Neural crest cell (in vitro differentiated cells): ENCODE measurements at regions not wholly inside any gene's neighbourhood (a gene's known extent, or its start where the extent isn't known, plus 50 kb on each side); places are given as distances from the start of the nearest gene placed in this dataset.
"Not testable (repeated sequence)": the region's sequence is repeated elsewhere in the genome, so short reads cannot be mapped to it uniquely, and the experiment has no call there.

Source experiments
- DNase-seq: peaks from one replicate; pipeline ENCODE4 v3.0.0; 2021; ENCODE audit warnings: low read depth, mixed read lengths, low spot score
- H3K27ac Mint-ChIP-seq: one replicate; pipeline ENCODE4 v1.8.0; 2021; ENCODE audit warnings: mild to moderate bottlenecking, mixed read lengths; ENCODE audit not compliant: unreplicated experiment
- H3K27me3 Mint-ChIP-seq: 2 replicates; pipeline ENCODE4 v1.8.0; 2021; ENCODE audit warnings: low read depth, mild to moderate bottlenecking, mixed read lengths
- H3K36me3 Mint-ChIP-seq: 2 replicates; pipeline ENCODE4 v1.8.0; 2021; ENCODE audit warnings: low read depth, mild to moderate bottlenecking, mixed read lengths
- H3K4me1 Mint-ChIP-seq: 2 replicates; pipeline ENCODE4 v1.8.0; 2021; ENCODE audit warnings: mixed read lengths
- H3K4me3 Mint-ChIP-seq: one replicate; pipeline ENCODE4 v1.8.0; 2021; ENCODE audit warnings: mild to moderate bottlenecking, mixed read lengths
- H3K9me3 Mint-ChIP-seq: 2 replicates; pipeline ENCODE4 v1.8.0; 2021; ENCODE audit warnings: mixed read lengths
- TF ChIP-seq, protein P1 (sequence below): fragments of 200-600 bp; sonication (generic); conservative IDR thresholded peaks from 2 replicates; pipeline ENCODE4 v1.5.0; 2021; ENCODE audit warnings: antibody characterized with exemption, mild to moderate bottlenecking

DNA sequence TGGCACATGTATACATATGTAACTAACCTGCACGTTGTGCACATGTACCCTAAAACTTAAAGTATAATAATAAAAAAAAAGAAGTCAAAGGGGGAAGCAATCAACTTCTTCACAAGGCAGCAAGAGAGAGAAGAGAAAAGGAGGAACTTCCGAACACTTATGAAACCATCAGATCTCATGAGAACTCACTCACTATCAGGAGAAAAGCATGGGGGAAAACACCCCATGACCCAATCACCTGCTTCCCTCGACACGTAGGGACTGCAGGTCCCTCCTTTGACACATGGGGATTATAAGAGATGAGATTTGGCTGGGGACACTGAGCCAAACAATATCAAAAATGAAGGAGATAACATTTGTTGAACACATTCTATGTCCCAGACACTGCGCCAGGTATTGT lies 94.8 kb upstream of the PHACTR1 start:
- H3K27me3 Mint-ChIP-seq: no peaks in the 10 kb centered on the region
- no peaks in the 10 kb centered on the region for H3K9me3 Mint-ChIP-seq
- TF ChIP-seq, protein P1, sequence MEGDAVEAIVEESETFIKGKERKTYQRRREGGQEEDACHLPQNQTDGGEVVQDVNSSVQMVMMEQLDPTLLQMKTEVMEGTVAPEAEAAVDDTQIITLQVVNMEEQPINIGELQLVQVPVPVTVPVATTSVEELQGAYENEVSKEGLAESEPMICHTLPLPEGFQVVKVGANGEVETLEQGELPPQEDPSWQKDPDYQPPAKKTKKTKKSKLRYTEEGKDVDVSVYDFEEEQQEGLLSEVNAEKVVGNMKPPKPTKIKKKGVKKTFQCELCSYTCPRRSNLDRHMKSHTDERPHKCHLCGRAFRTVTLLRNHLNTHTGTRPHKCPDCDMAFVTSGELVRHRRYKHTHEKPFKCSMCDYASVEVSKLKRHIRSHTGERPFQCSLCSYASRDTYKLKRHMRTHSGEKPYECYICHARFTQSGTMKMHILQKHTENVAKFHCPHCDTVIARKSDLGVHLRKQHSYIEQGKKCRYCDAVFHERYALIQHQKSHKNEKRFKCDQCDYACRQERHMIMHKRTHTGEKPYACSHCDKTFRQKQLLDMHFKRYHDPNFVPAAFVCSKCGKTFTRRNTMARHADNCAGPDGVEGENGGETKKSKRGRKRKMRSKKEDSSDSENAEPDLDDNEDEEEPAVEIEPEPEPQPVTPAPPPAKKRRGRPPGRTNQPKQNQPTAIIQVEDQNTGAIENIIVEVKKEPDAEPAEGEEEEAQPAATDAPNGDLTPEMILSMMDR: no peak
- no peaks in the 10 kb centered on the region for H3K4me1 Mint-ChIP-seq
- H3K4me3 Mint-ChIP-seq: no peak overlapping the region
- H3K27ac Mint-ChIP-seq: no peak overlapping the region
- no peak for DNase-seq
- H3K36me3 Mint-ChIP-seq: no peaks in the 10 kb centered on the region

- H3K4me1 Mint-ChIP-seq: no peaks in the 10 kb centered on the region
- H3K9me3 Mint-ChIP-seq: no peaks in the 10 kb centered on the region
- no peaks in the 10 kb centered on the region for H3K36me3 Mint-ChIP-seq
- H3K27ac Mint-ChIP-seq: no peak overlapping the region
- H3K4me3 Mint-ChIP-seq: no peak overlapping the region
- DNase-seq: no peak
- TF ChIP-seq, protein P1: no peak
- no peaks in the 10 kb centered on the region for H3K27me3 Mint-ChIP-seq
These were observed 94.0 kb upstream of the PHACTR1 start for GRCh38 chr6:12622566-12622965.

DNA sequence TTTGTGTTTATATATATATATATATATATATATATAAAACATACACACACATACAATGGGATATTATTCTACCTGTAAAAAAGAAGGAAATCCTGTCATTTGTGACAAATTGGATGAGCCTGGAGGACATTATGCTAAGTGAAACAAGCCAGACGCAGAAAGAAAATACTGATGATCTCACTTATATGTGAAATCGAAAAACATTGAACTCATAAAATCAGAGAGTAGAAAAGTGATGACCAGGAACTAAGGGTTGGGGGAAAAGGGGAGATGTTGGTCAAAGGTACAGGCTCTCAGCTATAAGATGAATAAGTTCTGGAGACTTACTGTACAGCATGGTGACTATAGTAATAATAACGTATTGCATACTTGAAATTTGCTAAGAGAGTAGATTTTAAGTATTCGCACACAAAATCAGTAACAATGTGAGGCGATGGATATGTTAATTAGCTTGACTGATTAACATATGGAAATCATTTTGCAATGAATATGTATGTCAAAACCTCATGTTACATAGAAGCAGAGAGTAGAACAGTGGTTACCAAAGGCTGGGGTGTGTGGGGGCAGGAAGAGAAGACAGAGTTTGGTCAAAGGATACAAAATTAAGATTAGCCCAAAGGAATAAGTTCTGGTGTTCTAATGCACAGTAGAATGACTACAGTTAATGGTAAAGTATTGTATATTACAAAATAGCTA lies 92.3 kb upstream of the PHACTR1 start:
- no peak overlapping the region for H3K4me3 Mint-ChIP-seq
- H3K36me3 Mint-ChIP-seq: no peaks in the 10 kb centered on the region
- H3K27me3 Mint-ChIP-seq: no peaks in the 10 kb centered on the region
- DNase-seq: no peak
- H3K4me1 Mint-ChIP-seq: no peaks in the 10 kb centered on the region
- H3K9me3 Mint-ChIP-seq: no peaks in the 10 kb centered on the region
- TF ChIP-seq, protein P1: no peak
- no peak overlapping the region for H3K27ac Mint-ChIP-seq

- Mint-ChIP-seq H3K27me3 (no peaks in the 10 kb centered on the region), H3K4me1 (no peaks in the 10 kb centered on the region), H3K9me3 (no peaks in the 10 kb centered on the region), H3K36me3 (no peaks in the 10 kb centered on the region), H3K27ac (no peak overlapping the region), H3K4me3 (no peak overlapping the region)
- no peak for DNase-seq
- TF ChIP-seq, protein P1: no peak
These were observed 89.5 kb upstream of the PHACTR1 start for GRCh38 chr6:12627053-12627452.

DNA sequence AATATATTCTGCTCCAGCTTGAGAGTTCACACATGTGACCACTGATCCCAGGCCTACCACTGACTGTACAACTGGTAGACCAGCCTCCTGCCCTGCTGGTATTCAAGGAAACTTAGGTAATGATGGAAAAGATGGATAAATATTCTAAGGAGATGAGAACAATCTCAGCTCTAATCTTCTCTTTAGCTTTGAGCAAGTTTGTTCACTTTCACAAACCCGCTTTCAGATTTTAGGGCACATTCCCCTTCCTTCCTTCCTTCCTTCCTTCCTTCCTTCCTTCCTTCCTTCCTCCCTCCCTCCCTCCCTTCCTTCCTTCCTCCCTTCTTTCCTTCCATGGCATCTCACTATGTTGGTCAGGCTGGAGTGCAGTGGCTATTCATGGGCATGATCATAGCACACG lies 88.2 kb upstream of the PHACTR1 start:
- TF ChIP-seq, protein P1: no peak
- DNase-seq: no peak
- Mint-ChIP-seq H3K4me3 (no peak overlapping the region), H3K27ac (no peak overlapping the region), H3K36me3 (no peaks in the 10 kb centered on the region), H3K4me1 (no peaks in the 10 kb centered on the region), H3K9me3 (no peaks in the 10 kb centered on the region), H3K27me3 (no peaks in the 10 kb centered on the region)

- H3K4me3 Mint-ChIP-seq, H3K36me3 Mint-ChIP-seq, H3K4me1 Mint-ChIP-seq, H3K27me3 Mint-ChIP-seq, H3K9me3 Mint-ChIP-seq, H3K27ac Mint-ChIP-seq, DNase-seq: not testable (repeated sequence)
These were observed 82.8 kb upstream of the PHACTR1 start for GRCh38 chr6:12633746-12634145.
